ENCODE measurements at regions not wholly inside any gene's neighbourhood (a gene's known extent, or its start where the extent isn't known, plus 50 kb on each side); places are given as distances from the start of the nearest gene placed in this dataset.

GRCh38 chr12:65526311-65526710 lies 247.8 kb downstream of the MSRB3 start:
- TF ChIP-seq, protein P1, sequence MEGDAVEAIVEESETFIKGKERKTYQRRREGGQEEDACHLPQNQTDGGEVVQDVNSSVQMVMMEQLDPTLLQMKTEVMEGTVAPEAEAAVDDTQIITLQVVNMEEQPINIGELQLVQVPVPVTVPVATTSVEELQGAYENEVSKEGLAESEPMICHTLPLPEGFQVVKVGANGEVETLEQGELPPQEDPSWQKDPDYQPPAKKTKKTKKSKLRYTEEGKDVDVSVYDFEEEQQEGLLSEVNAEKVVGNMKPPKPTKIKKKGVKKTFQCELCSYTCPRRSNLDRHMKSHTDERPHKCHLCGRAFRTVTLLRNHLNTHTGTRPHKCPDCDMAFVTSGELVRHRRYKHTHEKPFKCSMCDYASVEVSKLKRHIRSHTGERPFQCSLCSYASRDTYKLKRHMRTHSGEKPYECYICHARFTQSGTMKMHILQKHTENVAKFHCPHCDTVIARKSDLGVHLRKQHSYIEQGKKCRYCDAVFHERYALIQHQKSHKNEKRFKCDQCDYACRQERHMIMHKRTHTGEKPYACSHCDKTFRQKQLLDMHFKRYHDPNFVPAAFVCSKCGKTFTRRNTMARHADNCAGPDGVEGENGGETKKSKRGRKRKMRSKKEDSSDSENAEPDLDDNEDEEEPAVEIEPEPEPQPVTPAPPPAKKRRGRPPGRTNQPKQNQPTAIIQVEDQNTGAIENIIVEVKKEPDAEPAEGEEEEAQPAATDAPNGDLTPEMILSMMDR (IDR thresholded peaks at IDR 0.05; ENCODE audit: low read depth, low read length): no peak
- TF ChIP-seq POLR2A (IDR thresholded peaks at IDR 0.05; ENCODE audit: extremely low read depth, insufficient read length): no peak
- TF ChIP-seq, protein P2, sequence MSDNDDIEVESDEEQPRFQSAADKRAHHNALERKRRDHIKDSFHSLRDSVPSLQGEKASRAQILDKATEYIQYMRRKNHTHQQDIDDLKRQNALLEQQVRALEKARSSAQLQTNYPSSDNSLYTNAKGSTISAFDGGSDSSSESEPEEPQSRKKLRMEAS (IDR thresholded peaks at IDR 0.05; ENCODE audit: low read depth, low read length): no peak
